ENCODE measurements at regions not wholly inside any gene's neighbourhood (a gene's known extent, or its start where the extent isn't known, plus 50 kb on each side); places are given as distances from the start of the nearest gene placed in this dataset.
"Not testable (repeated sequence)": the region's sequence is repeated elsewhere in the genome, so short reads cannot be mapped to it uniquely, and the experiment has no call there.

DNA sequence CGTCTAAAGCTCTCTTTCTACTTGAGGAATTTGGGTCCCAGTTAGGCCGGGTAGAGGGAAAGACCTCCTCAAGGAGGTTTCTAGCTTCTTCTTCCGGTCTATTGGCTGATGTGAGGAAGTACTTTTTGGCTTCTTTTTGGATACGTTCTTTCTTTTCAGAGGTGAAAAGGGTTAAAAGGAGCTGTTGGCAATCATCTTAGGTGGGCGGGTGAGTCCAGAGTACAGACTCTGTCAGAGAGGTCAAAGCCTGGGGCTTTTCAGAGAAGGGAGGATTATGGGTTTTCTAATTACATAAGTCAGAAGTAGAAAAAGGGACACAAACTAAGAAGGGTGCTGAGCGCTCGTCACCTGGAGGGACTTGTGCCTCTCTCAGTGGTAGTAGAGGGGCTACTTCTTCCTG is 117.7 kb downstream of the UNC93B1 start:
- not testable (repeated sequence) for DNase-seq; H3K4me1 ChIP-seq; H3K9me3 ChIP-seq; ATAC-seq (ENCODE audit: low FRiP score in 2 of 2); H3K4me3 ChIP-seq; H3K27me3 ChIP-seq; H3K36me3 ChIP-seq; H3K27ac ChIP-seq
- WGBS, 2 donors, result 68 to 75% methylated on average over 7 of the region's 7 CpGs

DNA sequence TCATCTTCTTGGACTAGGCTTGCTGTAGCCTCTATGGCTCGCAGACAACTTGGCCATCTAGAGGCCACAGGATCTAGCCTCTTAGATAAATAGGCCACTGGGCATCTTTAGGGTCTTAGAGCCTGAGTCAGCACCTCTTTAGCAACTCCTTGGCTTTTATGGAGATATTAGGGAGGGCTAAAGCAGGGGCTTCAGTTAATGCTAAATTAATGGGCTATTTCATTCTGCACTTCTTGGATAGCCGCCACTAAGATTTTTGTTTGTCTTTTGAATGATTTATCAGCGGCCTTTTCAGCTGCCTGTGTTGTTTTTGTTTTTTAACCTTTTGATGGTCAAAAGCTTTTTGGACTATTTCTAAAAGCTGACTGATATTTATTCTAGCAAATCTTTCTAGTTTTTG is 118.3 kb downstream of the UNC93B1 start:
- not testable (repeated sequence) for H3K36me3 ChIP-seq; H3K4me1 ChIP-seq; ATAC-seq (ENCODE audit: low FRiP score in 2 of 2); DNase-seq; H3K9me3 ChIP-seq; H3K27ac ChIP-seq; H3K27me3 ChIP-seq; H3K4me3 ChIP-seq
- WGBS, 2 donors, result 39 to 42% methylated on average over 2 to 3 of the region's 3 CpGs

DNA sequence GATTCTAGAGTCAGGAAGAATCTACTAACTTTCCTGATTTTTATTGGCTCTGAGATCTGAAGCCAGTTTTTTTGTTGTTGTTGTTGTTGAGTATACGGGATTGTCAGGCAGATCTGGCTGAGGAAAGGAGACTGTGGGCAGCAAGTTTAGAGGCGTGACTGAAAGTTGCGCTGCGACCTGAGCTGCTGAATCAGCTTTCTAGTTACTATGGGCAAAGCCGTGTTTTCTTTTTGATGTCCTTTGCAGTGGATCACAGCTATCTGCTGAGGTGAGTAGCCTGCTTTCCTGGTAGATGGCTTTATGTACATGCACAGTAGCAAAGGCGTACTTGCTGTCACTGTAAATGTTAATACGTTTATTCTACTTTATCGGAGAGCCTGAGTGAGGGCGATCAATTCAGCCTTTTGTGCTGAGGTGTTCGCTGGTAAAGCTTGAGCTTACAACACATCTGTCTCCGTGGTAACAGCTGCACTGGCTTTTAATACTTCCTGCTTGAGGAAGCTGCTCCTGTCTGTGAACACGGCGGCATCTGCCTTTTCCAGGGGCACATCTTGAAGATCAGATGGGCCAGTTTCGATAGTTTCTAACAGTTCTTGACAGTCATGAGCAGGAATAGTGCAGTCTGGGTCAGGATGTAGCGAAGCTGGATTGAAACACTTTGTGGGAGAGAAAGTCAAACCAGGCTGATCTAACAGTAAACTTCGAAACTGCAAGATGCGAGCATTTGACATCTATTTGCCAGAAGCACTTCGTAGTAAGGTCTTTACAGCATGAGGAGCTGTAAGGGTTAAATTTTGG is 118.9 kb downstream of the UNC93B1 start:
- H3K27ac ChIP-seq; H3K36me3 ChIP-seq; ATAC-seq (ENCODE audit: low FRiP score in 2 of 2); H3K4me1 ChIP-seq; H3K9me3 ChIP-seq; H3K27me3 ChIP-seq; DNase-seq: not testable (repeated sequence)
- H3K4me3 ChIP-seq, result peak overlapping the region in 2 of 4 donors; percentile 6 to 18
- WGBS, 2 donors, result 40 to 48% methylated on average over 18 of the region's 18 CpGs

DNA sequence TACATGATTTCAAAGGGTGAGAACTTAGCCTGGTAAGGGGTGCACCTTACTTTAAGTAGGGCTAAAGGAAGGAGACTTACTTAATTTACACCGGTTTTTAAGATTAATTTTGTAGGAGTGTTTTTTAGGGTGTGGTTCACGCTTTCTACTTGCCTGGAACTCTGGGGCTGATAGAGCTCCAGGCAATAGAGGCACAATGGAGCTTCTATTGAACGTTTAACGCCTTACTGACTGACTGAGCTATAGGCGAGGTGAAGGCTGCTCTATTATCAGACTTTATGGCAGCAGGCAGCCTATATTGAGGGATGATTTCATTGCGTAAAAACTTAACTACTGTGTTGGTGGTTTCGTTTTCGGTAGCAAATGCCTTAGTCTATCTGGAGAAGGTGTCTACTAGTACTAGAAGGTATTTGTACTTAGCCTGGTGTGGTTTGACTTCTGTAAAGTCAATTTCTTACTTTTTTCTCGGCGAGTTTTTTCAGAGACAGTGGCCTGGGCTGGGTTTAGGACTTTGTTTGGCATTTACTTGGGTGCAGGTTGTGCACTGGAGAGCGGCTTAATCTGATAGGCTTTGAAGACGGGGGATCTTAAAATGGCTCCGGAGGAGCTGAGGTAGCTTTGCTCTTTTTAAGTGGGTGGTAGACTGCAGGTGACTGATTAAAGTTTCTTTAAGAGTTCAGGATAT is 119.7 kb downstream of the UNC93B1 start:
- H3K27ac ChIP-seq; ATAC-seq (ENCODE audit: low FRiP score in 2 of 2); DNase-seq; H3K9me3 ChIP-seq; H3K27me3 ChIP-seq; H3K36me3 ChIP-seq; H3K4me1 ChIP-seq: not testable (repeated sequence)
- peak overlapping the region in 2 of 4 donors; percentile 6 to 18 for H3K4me3 ChIP-seq
- WGBS, 2 donors, result 63 to 75% methylated on average over 13 of the region's 13 CpGs

DNA sequence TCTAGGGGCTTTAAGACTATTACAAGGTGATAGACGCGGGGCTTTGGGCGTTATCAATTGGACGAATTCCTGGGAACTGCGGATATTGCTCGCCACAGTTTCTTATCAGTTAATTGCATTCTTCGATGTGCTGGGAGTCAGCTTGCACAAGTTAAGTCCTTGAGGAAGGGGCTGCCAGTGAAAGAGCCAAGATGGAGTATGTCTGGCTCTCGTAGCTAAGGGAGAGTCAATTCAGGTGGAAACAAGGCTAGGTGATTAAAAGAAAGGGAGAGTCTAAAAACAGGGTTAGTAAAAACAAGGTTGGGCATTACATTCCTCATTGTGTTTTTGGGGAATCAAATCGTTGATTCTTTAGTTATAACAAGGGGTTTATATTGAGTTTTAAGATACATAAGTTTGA is 121.6 kb downstream of the UNC93B1 start:
- not testable (repeated sequence) for H3K4me1 ChIP-seq; ATAC-seq (ENCODE audit: low FRiP score in 2 of 2); H3K4me3 ChIP-seq; H3K9me3 ChIP-seq; DNase-seq; H3K36me3 ChIP-seq; H3K27ac ChIP-seq; H3K27me3 ChIP-seq
- WGBS, 2 donors, result 38 to 41% methylated on average over 9 of the region's 9 CpGs

DNA sequence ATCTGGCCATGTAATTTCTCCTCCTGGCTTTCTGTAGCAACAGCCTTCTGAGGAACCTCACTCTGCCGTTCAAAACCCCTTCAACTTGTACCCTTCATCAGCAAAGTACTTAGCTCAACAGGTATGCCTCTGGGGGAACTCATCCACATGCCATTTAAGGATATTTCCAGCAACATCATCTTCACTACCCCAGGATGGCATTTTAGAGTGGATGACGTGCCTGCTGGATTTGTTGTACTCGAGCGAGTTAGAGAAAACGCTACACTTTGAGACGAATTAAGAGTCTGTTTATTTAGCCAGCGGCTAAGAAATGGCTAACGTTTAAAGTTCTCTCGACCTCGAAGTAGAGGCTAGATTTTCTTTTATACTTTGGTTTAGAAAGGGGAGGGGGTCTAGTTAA is 122.1 kb downstream of the UNC93B1 start:
- WGBS, 2 donors, result 37 to 45% methylated on average over 10 of the region's 10 CpGs
- H3K4me1 ChIP-seq; H3K27ac ChIP-seq; DNase-seq; H3K36me3 ChIP-seq; ATAC-seq (ENCODE audit: low FRiP score in 2 of 2); H3K4me3 ChIP-seq; H3K9me3 ChIP-seq; H3K27me3 ChIP-seq: not testable (repeated sequence)

DNA sequence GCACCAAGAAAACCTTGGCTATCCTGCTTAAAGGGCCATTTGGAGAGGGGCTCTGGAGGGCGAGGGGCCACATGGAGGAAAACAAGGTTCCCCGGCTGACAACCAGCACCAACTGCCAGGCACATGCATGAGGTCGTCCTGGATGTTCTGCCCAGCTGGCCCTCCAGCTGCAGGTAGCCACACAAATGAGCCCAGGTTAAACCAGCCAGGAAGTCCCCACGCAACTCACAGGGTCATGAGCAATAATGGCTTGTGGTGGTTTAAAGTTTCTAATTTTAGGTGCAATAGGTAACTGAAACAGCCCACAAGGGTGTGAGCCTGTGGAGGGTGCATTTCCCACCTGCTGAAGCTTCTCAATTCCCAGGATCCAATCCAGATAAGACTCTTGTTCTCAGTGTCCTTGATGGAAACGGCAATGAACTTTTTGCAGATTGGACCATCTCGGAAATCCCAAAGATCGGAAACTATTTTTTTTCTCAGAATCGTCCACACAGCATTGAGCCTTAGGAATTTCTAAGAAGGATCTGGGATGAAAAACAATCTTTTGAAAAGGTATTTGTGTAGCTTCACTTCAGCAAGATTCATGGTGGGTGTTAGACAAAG is 123.2 kb downstream of the UNC93B1 start:
- H3K36me3 ChIP-seq; DNase-seq; H3K27ac ChIP-seq; ATAC-seq (ENCODE audit: low FRiP score in 2 of 2); H3K27me3 ChIP-seq; H3K9me3 ChIP-seq; H3K4me3 ChIP-seq; H3K4me1 ChIP-seq: not testable (repeated sequence)
- 90 to 91% methylated on average over 5 to 8 of the region's 8 CpGs for WGBS, 2 donors

DNA sequence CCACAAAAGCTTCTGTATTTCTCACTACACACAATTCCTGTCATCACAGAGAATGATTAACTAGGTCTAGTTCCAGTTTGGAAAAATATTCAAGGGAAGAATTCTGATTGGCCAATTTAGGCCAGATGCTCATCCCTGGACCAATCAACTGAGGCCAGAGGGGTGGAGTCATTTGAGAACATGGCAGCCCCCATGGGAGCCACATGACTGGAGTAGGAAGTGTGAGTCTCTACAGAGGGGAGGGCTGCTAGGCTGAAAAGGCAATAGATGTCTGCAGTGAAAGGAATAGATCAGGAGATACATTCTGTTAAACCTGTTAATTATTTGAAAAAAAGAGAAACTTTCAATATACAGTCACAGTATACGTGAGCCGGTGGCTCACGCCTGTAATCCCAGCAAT is 125.2 kb downstream of the UNC93B1 start:
- not testable (repeated sequence) for DNase-seq; ATAC-seq (ENCODE audit: low FRiP score in 2 of 2); H3K9me3 ChIP-seq; H3K36me3 ChIP-seq; H3K27me3 ChIP-seq; H3K27ac ChIP-seq; H3K4me3 ChIP-seq; H3K4me1 ChIP-seq
- WGBS, 2 donors, result 94 to 97% methylated on average over 3 of the region's 3 CpGs

DNA sequence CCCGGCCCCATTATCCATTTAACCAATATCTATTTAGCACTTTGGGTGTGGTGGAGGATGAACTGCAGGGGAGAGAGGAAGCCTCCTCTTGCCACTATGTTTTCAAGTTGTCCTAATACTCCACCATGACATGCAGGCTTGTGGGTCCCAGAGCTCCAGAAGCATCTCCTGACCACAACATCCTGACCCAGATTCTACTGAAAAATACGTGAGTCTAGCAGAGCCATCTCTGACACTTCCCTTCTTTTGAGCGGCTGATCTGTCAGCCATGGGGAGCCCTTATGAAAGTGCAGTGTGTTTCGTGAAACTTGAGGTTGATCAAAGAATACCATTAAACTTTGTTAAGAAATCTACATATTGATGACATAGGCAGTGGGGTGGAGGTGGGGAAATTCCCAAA is 126.6 kb downstream of the UNC93B1 start:
- H3K27ac ChIP-seq; H3K4me1 ChIP-seq; H3K36me3 ChIP-seq; H3K27me3 ChIP-seq; DNase-seq; H3K9me3 ChIP-seq; H3K4me3 ChIP-seq; ATAC-seq (ENCODE audit: low FRiP score in 2 of 2): not testable (repeated sequence)
- WGBS, 2 donors, result 59 to 76% methylated on average over 3 to 4 of the region's 4 CpGs

DNA sequence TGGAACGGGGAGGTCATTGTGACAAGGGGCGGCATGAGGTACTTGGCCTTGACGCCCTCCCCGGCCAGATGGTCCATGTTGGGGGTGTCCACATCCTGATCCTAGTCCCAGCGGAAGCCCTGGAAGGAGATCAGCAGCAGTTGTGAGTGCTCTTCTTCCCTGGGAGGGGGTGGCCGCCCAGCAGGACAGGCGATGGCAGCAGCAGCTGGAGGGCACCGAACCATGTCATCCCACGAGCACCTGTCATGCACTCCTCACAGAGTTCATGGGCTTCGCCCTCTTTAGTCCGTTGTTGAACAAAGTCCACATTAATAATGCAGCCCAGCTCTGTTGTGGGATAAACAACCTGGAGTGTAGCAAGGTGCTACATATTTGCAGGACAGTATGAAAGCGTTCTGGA is 130.7 kb downstream of the UNC93B1 start:
- H3K27me3 ChIP-seq; H3K4me3 ChIP-seq; ATAC-seq (ENCODE audit: low FRiP score in 2 of 2); H3K36me3 ChIP-seq; H3K4me1 ChIP-seq; H3K9me3 ChIP-seq; H3K27ac ChIP-seq: not testable (repeated sequence)
- peak in 1 of 2 donors; percentile 16 for DNase-seq
- WGBS, 2 donors, result 79 to 83% methylated on average over 12 of the region's 12 CpGs

DNA sequence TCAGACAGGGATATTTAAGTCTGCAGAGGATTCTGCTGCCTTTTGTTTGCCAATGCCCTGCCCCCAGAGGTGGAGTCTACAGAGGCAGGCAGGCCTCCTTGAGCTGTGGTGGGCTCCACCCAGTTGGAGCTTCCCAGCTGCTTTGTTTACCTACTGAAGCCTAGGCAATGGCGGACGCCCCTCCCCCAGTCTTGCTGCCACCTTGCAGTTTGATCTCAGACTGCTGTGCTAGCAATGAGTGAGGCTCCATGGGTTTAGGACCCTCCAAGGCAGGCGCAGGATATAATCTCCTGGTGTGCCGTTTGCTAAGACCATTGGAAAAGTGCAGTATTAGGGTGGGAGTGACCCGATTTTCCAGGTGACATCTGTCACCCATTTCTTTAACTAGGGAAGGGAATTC is 132.7 kb downstream of the UNC93B1 start:
- ATAC-seq (ENCODE audit: low FRiP score in 2 of 2); H3K4me3 ChIP-seq; DNase-seq; H3K36me3 ChIP-seq; H3K27ac ChIP-seq; H3K9me3 ChIP-seq; H3K27me3 ChIP-seq; H3K4me1 ChIP-seq: not testable (repeated sequence)
- 96 to 100% methylated on average over 2 to 3 of the region's 5 CpGs for whole genome bisulfite sequencing, 2 donors

DNA sequence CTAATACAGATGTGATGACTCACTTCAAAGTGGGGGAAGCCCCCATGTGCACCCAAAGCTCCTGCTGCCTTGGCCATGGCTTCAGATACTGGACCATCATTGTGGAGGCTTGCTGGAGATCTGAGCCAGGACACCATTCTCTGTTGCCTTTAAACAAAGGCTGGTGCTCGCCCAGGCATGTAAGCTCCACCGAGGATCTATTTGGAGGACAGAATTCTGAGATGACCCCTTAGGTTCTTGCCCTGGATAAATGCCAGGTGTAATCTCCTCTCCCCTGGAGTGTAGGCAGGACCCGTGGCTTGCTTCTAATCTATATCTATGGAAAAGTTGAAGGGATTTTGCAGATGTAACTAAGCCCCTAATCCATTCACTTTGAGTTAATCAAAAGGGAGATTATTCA is 141.0 kb downstream of the UNC93B1 start:
- not testable (repeated sequence) for ATAC-seq (ENCODE audit: low FRiP score in 2 of 2); H3K4me1 ChIP-seq; H3K27ac ChIP-seq; H3K9me3 ChIP-seq; H3K4me3 ChIP-seq; H3K27me3 ChIP-seq; H3K36me3 ChIP-seq; DNase-seq
- WGBS, 2 donors, result 69 to 70% methylated on average over 2 to 3 of the region's 3 CpGs
